Sigmoid colon (tissue), 6 donors: ENCODE measurements at regions not wholly inside any gene's neighbourhood (a gene's known extent, or its start where the extent isn't known, plus 50 kb on each side); places are given as distances from the start of the nearest gene placed in this dataset.

Experiments used
- DNase-seq: peaks from one replicate; pipeline ENCODE4 v3.0.0-alpha.2; 2019
- H3K27ac ChIP-seq, 4 donors: fragments of 200-600 bp; sonication (generic); one replicate each; pipeline ENCODE4 v1.5.1; 2016 to 2019; ENCODE audit warnings: mild to moderate bottlenecking in 1 of 4
- H3K27me3 ChIP-seq, 3 donors: fragments of 200-600 bp; sonication (generic); one replicate each; pipeline ENCODE4 v1.5.1; 2019; ENCODE audit warnings: mild to moderate bottlenecking in 1 of 3
- H3K36me3 ChIP-seq, 4 donors: fragments of 200-600 bp; sonication (generic); one replicate each; pipeline ENCODE4 v1.5.1; 2016 to 2019
- H3K4me1 ChIP-seq, 4 donors: fragments of 200-600 bp; sonication (generic); one replicate each; pipeline ENCODE4 v1.5.1; 2017 to 2019
- H3K4me3 ChIP-seq, 4 donors: fragments of 200-600 bp; sonication (generic); one replicate each; pipeline ENCODE4 v1.5.1; 2017 to 2019; ENCODE audit warnings: mild to moderate bottlenecking in 2 of 4, moderate library complexity in 1 of 4
- H3K9me3 ChIP-seq, 4 donors: fragments of 200-600 bp in 3 of 4; sonication (generic) in 3 of 4; one replicate each; pipeline versions ENCODE4 v1.5.1 to v1.6.1; 2013 to 2019
- EP300 ChIP-seq, 4 donors: sonication (generic); formaldehyde crosslinking; IDR thresholded peaks; one replicate each; pipeline ENCODE4 v1.6.1; 2017; ENCODE audit warnings: antibody characterized with exemption in 4 of 4
- POLR2A ChIP-seq, 2 donors: fragments of 450-650 bp; IDR thresholded peaks; one replicate each; pipeline ENCODE4 v1.6.1; 2016; ENCODE audit warnings: antibody characterized with exemption in 2 of 2, mild to moderate bottlenecking in 2 of 2, moderate library complexity in 2 of 2
- POLR2AphosphoS5 ChIP-seq, 4 donors: sonication (generic); formaldehyde crosslinking; IDR thresholded peaks; one replicate each; pipeline ENCODE4 v1.6.1; 2017; ENCODE audit warnings: antibody characterized with exemption in 4 of 4
- WGBS, 2 donors: extraction: QIAGEN DNeasy Blood & Tissue Kit; methylation state at CpG; one replicate each; pipeline ENCODE4 v1.1.7; 2013; 5-methylcytosine and 5-hydroxymethylcytosine counted together
- intact Hi-C: fragments of 100-400 bp; cut with DNase I; formaldehyde crosslinking; loops from one replicate; pipeline ENCODE4 v1.15.1; 2023
- TF ChIP-seq, protein P1 (sequence below), 4 experiments: fragments of 450-650 bp in 3 of 4; fragments of 200-600 bp in 1 of 4; IDR thresholded peaks; one replicate each; pipeline ENCODE4 v1.5.1; 2016 to 2019; ENCODE audit warnings: antibody characterized with exemption in 4 of 4, mild to moderate bottlenecking in 3 of 4, moderate library complexity in 2 of 4
- donor health status: healthy with polysubstance abuse.
- donor health status: healthy.

DNA sequence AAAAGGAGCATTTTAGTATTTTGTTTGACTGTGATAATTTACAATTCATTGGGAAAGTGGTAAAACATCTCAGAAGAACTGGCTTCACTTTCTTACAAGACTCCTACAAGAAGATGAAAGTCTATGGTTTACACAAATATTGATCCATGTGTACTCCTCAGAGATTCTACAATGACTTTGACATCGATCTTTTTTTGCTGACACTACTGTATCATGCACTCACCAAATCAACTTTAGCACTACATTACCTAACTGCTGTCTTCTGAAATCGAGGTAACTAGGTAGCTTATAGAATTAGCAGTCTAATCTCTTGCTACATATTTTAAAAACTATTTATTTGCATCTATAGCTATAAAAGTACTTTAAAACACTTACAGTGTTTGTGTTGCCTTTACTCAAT lies 757.6 kb downstream of the TBL1XR1 start:
- H3K27ac ChIP-seq = no peak overlapping the region
- no peaks in the 10 kb centered on the region for H3K27me3 ChIP-seq
- intact Hi-C loops = no loop called here
- no peaks in the 10 kb centered on the region for H3K9me3 ChIP-seq
- DNase-seq = no peak
- TF ChIP-seq, protein P1, sequence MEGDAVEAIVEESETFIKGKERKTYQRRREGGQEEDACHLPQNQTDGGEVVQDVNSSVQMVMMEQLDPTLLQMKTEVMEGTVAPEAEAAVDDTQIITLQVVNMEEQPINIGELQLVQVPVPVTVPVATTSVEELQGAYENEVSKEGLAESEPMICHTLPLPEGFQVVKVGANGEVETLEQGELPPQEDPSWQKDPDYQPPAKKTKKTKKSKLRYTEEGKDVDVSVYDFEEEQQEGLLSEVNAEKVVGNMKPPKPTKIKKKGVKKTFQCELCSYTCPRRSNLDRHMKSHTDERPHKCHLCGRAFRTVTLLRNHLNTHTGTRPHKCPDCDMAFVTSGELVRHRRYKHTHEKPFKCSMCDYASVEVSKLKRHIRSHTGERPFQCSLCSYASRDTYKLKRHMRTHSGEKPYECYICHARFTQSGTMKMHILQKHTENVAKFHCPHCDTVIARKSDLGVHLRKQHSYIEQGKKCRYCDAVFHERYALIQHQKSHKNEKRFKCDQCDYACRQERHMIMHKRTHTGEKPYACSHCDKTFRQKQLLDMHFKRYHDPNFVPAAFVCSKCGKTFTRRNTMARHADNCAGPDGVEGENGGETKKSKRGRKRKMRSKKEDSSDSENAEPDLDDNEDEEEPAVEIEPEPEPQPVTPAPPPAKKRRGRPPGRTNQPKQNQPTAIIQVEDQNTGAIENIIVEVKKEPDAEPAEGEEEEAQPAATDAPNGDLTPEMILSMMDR (IDR thresholded peaks at IDR 0.05) = no peak
- TF ChIP-seq POLR2AphosphoS5 (IDR thresholded peaks at IDR 0.05) (no peak), EP300 (IDR thresholded peaks at IDR 0.05) (no peak), POLR2A (IDR thresholded peaks at IDR 0.05) (no peak)
- no peaks in the 10 kb centered on the region for H3K4me1 ChIP-seq
- 41 to 63% methylated on average over 2 of the region's 2 CpGs for WGBS, 2 donors
- no peak overlapping the region for H3K4me3 ChIP-seq
- no peaks in the 10 kb centered on the region for H3K36me3 ChIP-seq

DNA sequence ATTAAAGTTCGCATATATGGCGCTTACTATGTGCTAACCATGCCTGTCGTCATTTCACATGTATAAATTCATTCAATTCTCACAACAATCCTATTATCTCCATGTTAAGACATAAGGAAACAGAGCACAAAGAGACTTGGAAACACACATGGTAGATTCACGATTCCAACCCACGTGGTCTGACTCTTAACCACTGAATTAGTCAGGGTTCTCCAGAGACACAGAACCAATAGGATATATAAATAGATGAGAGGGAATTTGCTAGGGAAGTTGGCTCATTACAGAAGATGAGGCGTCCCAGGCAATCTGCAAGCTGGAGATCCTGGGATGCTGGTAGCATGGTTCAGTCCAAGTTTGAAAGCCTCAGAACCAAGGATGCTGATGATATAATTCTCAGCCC lies 765.3 kb downstream of the TBL1XR1 start:
- 73 to 82% methylated on average over 6 of the region's 6 CpGs for WGBS, 2 donors
- no peak overlapping the region for H3K27ac ChIP-seq
- intact Hi-C loops = no loop called here

DNA sequence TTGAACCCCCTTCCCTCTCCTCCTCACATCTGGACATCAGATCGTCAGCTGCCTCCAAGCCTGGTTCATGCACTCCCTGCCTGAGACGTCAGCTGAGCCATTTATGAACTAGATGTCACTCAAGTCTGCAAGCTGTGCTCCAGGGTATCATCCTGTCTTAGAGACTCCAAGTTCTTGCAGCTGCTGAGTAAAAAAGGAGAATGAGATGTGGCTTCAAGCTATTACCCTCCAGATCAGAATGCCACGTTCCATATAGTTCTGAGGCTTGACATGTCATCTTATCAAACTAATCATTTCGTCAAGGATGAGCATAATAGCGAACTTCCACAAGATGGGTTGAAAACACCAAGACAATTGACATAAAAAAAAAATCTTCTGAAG lies 766.3 kb downstream of the TBL1XR1 start:
- Histone ChIP-seq H3K36me3 (no peaks in the 10 kb centered on the region), H3K4me1 (no peaks in the 10 kb centered on the region), H3K4me3 (no peak overlapping the region), H3K9me3 (no peaks in the 10 kb centered on the region), H3K27me3 (no peaks in the 10 kb centered on the region), H3K27ac (no peak overlapping the region)
- TF ChIP-seq EP300 (IDR thresholded peaks at IDR 0.05) = no peak
- TF ChIP-seq POLR2AphosphoS5 (IDR thresholded peaks at IDR 0.05) = no peak
- TF ChIP-seq POLR2A (IDR thresholded peaks at IDR 0.05) = no peak
- TF ChIP-seq, protein P1 (IDR thresholded peaks at IDR 0.05) = no peak
- DNase-seq = no peak
- WGBS, 2 donors = 45 to 65% methylated on average over 5 of the region's 5 CpGs
- intact Hi-C loops = no loop called here

More for the DNA sequence above, 765.3 kb downstream of the TBL1XR1 start:
- TF ChIP-seq POLR2A (IDR thresholded peaks at IDR 0.05) (no peak), EP300 (IDR thresholded peaks at IDR 0.05) (no peak), POLR2AphosphoS5 (IDR thresholded peaks at IDR 0.05) (no peak)
- TF ChIP-seq, protein P1 (IDR thresholded peaks at IDR 0.05) = no peak
- Histone ChIP-seq H3K36me3 (no peaks in the 10 kb centered on the region), H3K4me1 (no peaks in the 10 kb centered on the region), H3K27me3 (no peaks in the 10 kb centered on the region), H3K4me3 (no peak overlapping the region), H3K9me3 (no peaks in the 10 kb centered on the region)
- no peak for DNase-seq

DNA sequence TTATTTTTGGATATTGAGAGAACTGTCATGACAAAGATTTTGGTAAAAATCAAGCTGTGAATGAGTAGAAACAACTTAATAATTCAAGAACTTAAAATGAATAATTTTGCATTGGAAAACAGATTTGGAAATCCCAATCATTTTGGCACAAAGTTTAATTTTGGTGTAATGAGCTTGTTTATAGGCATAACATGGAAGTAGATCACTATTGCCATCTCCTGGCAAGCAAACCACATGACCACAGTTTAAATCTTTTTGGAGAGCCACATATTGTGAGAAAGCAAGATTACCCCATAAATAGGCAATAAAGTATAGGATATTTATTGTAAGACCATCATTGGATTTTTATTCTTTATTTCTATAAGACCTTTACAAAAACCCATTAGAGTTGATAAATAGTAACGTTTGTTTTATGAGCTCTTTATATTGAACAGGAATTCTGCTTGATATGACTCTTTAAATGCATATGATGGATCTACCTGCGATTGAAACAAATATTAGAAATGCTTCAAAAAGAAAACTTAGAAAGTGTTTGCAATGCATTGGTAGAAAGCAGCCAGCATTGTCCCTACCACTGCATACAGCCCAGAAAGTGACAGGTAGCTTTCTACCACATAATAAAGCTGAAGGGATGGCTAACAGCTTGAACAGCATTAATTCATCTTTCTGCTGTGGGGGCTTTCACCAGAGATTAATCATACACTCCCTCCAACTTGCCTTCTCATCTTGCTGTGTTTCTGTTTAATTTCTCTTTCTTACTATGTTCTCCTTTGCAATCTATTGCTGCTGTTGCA lies 766.8 kb downstream of the TBL1XR1 start:
- intact Hi-C loops = no loop called here
- Histone ChIP-seq H3K36me3 (no peaks in the 10 kb centered on the region), H3K27me3 (no peaks in the 10 kb centered on the region), H3K27ac (no peak overlapping the region), H3K9me3 (no peaks in the 10 kb centered on the region), H3K4me1 (no peaks in the 10 kb centered on the region), H3K4me3 (no peak overlapping the region)
- WGBS, 2 donors = 44 to 57% methylated on average over 2 of the region's 2 CpGs
- DNase-seq = no peak
- TF ChIP-seq POLR2A (IDR thresholded peaks at IDR 0.05) (no peak), POLR2AphosphoS5 (IDR thresholded peaks at IDR 0.05) (no peak), EP300 (IDR thresholded peaks at IDR 0.05) (no peak)
- TF ChIP-seq, protein P1 (IDR thresholded peaks at IDR 0.05) = peak in 1 of 4 experiments; percentile 49

DNA sequence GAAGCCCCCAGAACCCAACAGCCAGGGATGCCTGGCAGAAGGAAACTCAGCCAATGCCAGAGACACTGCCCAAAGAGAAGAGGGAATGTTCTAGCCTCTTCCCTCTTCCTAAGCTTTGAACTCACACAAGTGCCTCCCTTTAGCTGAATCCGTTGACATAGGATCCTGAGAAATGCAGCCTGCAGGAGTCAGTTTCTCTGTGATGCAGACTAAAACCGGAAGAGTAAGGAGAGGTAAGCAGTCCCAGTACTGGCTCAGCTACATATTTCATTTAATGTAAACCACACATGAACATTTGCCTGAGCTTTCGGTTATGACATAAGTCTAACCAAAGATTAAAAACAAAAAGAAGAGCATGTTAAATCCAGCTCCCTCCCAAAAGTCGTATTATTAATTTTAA lies 768.7 kb downstream of the TBL1XR1 start:
- TF ChIP-seq EP300 (IDR thresholded peaks at IDR 0.05) (no peak), POLR2AphosphoS5 (IDR thresholded peaks at IDR 0.05) (no peak), POLR2A (IDR thresholded peaks at IDR 0.05) (no peak)
- TF ChIP-seq, protein P1 (IDR thresholded peaks at IDR 0.05) = no peak
- Histone ChIP-seq H3K9me3 (no peaks in the 10 kb centered on the region), H3K36me3 (no peaks in the 10 kb centered on the region), H3K4me1 (no peaks in the 10 kb centered on the region), H3K27ac (no peak overlapping the region), H3K27me3 (no peaks in the 10 kb centered on the region), H3K4me3 (no peak overlapping the region)
- no peak for DNase-seq
- intact Hi-C loops = no loop called here
- 66 to 79% methylated on average over 4 of the region's 4 CpGs for WGBS, 2 donors
